K562 (cell line): ENCODE measurements at regions not wholly inside any gene's neighbourhood (a gene's known extent, or its start where the extent isn't known, plus 50 kb on each side); places are given as distances from the start of the nearest gene placed in this dataset.

Experiments used
- EHMT2 ChIP-seq: fragments of 450-650 bp; IDR thresholded peaks from 2 replicates; pipeline ENCODE4 v1.6.1; 2018; ENCODE audit warnings: antibody characterized with exemption
- ERF ChIP-seq: fragments of 450-650 bp; formaldehyde crosslinking; IDR thresholded peaks from 2 replicates; pipeline ENCODE4 v1.4.0; 2020; ENCODE audit warnings: mild to moderate bottlenecking, mixed read lengths
- HOMEZ ChIP-seq: fragments of 250-450 bp; sonication (Bioruptor Pico); IDR thresholded peaks from 2 replicates; pipeline ENCODE4 v1.4.0; 2020; ENCODE audit warnings: mild to moderate bottlenecking, moderate library complexity
- MTA3 ChIP-seq: fragments of 450-650 bp; formaldehyde crosslinking; IDR thresholded peaks from 2 replicates; pipeline ENCODE4 v1.6.1; 2017; ENCODE audit warnings: mild to moderate bottlenecking, borderline replicate concordance
- RBM22 ChIP-seq: fragments of 200-400 bp; formaldehyde crosslinking; IDR thresholded peaks from 2 replicates; pipeline ENCODE4 v1.6.1; 2018; ENCODE audit warnings: low read length, low read depth; ENCODE audit not compliant: poor library complexity, severe bottlenecking
- RCOR1 ChIP-seq, 2 experiments: IDR thresholded peaks; 2 replicates each; pipeline ENCODE4 v1.6.1; 2012; ENCODE audit warnings: low read depth in 2 of 2, low read length in 2 of 2, borderline replicate concordance in 1 of 2, improper control_type of control experiment in 1 of 2
- ZBTB26 ChIP-seq: fragments of 450-650 bp; formaldehyde crosslinking; IDR thresholded peaks from 2 replicates; pipeline ENCODE4 v1.4.0; 2022; ENCODE audit warnings: missing genetic modification characterization

GRCh38 chr13:53863520-53863919 is 834.9 kb downstream of the OLFM4 start:
- TF ChIP-seq MTA3 (no peak), ZBTB26 (no peak), RCOR1 (IDR thresholded peaks at IDR 0.05; ENCODE audit: borderline replicate concordance in 1 of 2, low read depth in 2 of 2, low read length in 2 of 2) (no peak), HOMEZ (CRISPR knock-in tag) (no peak), RBM22 (no peak), EHMT2 (no peak), ERF (CRISPR knock-in tag) (no peak)
